ENCODE measurements at regions not wholly inside any gene's neighbourhood (a gene's known extent, or its start where the extent isn't known, plus 50 kb on each side); places are given as distances from the start of the nearest gene placed in this dataset.

DNA sequence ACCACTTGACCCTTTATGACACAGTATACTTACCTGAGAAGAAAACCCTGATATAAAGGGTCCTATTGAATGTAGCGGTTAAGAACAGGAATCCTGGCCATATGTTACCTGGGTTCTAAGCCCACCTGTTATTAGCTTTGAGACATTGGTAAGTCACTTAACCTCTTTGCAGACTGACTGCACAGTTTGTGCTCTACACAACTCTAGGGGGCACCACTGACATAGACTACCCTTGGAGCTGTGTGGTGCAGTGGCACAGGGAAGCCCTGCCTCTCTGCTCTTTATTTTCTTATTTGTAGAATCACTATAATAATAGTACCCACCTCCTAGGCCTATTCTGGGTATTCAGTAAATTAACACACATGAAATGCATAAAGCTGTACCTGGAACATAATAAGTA, 165.6 kb downstream of the C1orf94 start:
- ChIA-PET POLR2A (no interaction called here), CTCF (no interaction called here)
- 4% methylated on average over 1 of the region's 1 CpG for WGBS (ENCODE audit: missing lambda C conversion rate)
- Histone ChIP-seq H3K4me2 (no peak overlapping the region), H3K4me3 (no peak overlapping the region), H3K27ac (no peak overlapping the region), H3K4me1 (no peaks in the 10 kb centered on the region), H3K9me3 (no peaks in the 10 kb centered on the region)
- ATAC-seq, result no peak
- DNase-seq (ENCODE audit: low read depth in 1 of 2, low spot score in 1 of 2), result no peak
- TF ChIP-seq TP53 (CRISPR knock-in tag; IDR thresholded peaks at IDR 0.05) (no peak), RAD21 (conservative IDR thresholded peaks at IDR 0.05 in 1 of 2, IDR thresholded peaks at IDR 0.05 in 1 of 2) (no peak), JUN (IDR thresholded peaks at IDR 0.05) (no peak), ZSCAN20 (CRISPR knock-in tag; IDR thresholded peaks at IDR 0.05) (no peak), ZNF302 (CRISPR knock-in tag; IDR thresholded peaks at IDR 0.05) (no peak), SMC3 (IDR thresholded peaks at IDR 0.05) (no peak), JUNB (IDR thresholded peaks at IDR 0.05) (no peak), MAZ (IDR thresholded peaks at IDR 0.05; ENCODE audit: borderline replicate concordance, low read depth, low read length) (no peak), FOSL2 (IDR thresholded peaks at IDR 0.05) (no peak), FOSL2 (CRISPR knock-in tag; IDR thresholded peaks at IDR 0.05) (no peak), GATA3 (IDR thresholded peaks at IDR 0.05; ENCODE audit: borderline replicate concordance) (no peak), NR3C1 (IDR thresholded peaks at IDR 0.05) (no peak), NPAS2 (CRISPR knock-in tag; IDR thresholded peaks at IDR 0.05; ENCODE audit: borderline replicate concordance) (no peak), KDM5A (IDR thresholded peaks at IDR 0.05) (no peak), HOXA7 (CRISPR knock-in tag; IDR thresholded peaks at IDR 0.05) (no peak), HOXB13 (CRISPR knock-in tag; IDR thresholded peaks at IDR 0.05; ENCODE audit: low read depth) (no peak)
- TF ChIP-seq, protein P1, sequence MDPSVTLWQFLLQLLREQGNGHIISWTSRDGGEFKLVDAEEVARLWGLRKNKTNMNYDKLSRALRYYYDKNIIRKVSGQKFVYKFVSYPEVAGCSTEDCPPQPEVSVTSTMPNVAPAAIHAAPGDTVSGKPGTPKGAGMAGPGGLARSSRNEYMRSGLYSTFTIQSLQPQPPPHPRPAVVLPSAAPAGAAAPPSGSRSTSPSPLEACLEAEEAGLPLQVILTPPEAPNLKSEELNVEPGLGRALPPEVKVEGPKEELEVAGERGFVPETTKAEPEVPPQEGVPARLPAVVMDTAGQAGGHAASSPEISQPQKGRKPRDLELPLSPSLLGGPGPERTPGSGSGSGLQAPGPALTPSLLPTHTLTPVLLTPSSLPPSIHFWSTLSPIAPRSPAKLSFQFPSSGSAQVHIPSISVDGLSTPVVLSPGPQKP (IDR thresholded peaks at IDR 0.05; ENCODE audit: low read depth, low read length), result no peak
- TF ChIP-seq, protein P2, sequence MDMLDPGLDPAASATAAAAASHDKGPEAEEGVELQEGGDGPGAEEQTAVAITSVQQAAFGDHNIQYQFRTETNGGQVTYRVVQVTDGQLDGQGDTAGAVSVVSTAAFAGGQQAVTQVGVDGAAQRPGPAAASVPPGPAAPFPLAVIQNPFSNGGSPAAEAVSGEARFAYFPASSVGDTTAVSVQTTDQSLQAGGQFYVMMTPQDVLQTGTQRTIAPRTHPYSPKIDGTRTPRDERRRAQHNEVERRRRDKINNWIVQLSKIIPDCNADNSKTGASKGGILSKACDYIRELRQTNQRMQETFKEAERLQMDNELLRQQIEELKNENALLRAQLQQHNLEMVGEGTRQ (IDR thresholded peaks at IDR 0.05), result no peak
- FAIRE-seq, result no peak

DNA sequence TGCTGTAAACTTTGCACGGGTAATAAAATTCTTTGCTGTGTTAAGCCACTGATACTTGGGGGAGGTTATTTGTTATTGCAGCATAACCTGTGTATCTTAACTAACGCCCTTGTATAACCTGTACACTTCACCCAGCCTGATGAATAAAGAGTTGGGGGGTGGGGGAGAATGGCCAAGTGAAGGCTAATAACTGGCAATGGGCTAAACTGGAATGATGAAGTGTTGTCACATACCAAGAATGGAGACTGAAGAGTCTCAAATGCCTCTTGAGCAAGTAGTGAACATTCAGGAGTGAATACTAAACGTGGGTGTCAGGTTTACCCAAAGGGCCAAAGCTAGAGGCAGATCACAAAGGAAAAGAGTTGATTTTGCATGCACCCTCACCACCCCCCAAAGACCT, 169.4 kb downstream of the C1orf94 start:
- H3K9me3 ChIP-seq, result no peaks in the 10 kb centered on the region
- WGBS (ENCODE audit: missing lambda C conversion rate), result 3% methylated on average over 3 of the region's 3 CpGs
- H3K4me2 ChIP-seq, result no peak overlapping the region
- no peak for FAIRE-seq
- no peaks in the 10 kb centered on the region for H3K4me1 ChIP-seq
- ChIA-PET CTCF (no interaction called here), POLR2A (no interaction called here)
- no peak for DNase-seq (ENCODE audit: low read depth in 1 of 2, low spot score in 1 of 2)
- no peak overlapping the region for H3K27ac ChIP-seq
- ATAC-seq, result no peak
- no peak overlapping the region for H3K4me3 ChIP-seq
- TF ChIP-seq POLR2A (IDR thresholded peaks at IDR 0.05; ENCODE audit: low read length) (no peak), HOXB5 (CRISPR knock-in tag; IDR thresholded peaks at IDR 0.05) (no peak), MYC (IDR thresholded peaks at IDR 0.05; ENCODE audit: borderline replicate concordance, low read length) (no peak), CBX2 (IDR thresholded peaks at IDR 0.05; ENCODE audit: borderline replicate concordance, low read depth) (no peak), NPAS2 (CRISPR knock-in tag; IDR thresholded peaks at IDR 0.05; ENCODE audit: borderline replicate concordance) (no peak), MAFK (IDR thresholded peaks at IDR 0.05; ENCODE audit: partially characterized antibody) (no peak), RARB (CRISPR knock-in tag; IDR thresholded peaks at IDR 0.05) (no peak), RNF2 (IDR thresholded peaks at IDR 0.05; ENCODE audit: borderline replicate concordance, low read depth) (no peak), ESRRA (IDR thresholded peaks at IDR 0.05; ENCODE audit: borderline replicate concordance, low read length) (no peak), NFE2L2 (conservative IDR thresholded peaks at IDR 0.05; ENCODE audit: low read length) (no peak), TP53 (CRISPR knock-in tag; IDR thresholded peaks at IDR 0.05) (no peak), EHF (CRISPR knock-in tag; IDR thresholded peaks at IDR 0.05) (no peak), HOXB13 (CRISPR knock-in tag; IDR thresholded peaks at IDR 0.05; ENCODE audit: low read depth) (no peak)
- TF ChIP-seq, protein P3, sequence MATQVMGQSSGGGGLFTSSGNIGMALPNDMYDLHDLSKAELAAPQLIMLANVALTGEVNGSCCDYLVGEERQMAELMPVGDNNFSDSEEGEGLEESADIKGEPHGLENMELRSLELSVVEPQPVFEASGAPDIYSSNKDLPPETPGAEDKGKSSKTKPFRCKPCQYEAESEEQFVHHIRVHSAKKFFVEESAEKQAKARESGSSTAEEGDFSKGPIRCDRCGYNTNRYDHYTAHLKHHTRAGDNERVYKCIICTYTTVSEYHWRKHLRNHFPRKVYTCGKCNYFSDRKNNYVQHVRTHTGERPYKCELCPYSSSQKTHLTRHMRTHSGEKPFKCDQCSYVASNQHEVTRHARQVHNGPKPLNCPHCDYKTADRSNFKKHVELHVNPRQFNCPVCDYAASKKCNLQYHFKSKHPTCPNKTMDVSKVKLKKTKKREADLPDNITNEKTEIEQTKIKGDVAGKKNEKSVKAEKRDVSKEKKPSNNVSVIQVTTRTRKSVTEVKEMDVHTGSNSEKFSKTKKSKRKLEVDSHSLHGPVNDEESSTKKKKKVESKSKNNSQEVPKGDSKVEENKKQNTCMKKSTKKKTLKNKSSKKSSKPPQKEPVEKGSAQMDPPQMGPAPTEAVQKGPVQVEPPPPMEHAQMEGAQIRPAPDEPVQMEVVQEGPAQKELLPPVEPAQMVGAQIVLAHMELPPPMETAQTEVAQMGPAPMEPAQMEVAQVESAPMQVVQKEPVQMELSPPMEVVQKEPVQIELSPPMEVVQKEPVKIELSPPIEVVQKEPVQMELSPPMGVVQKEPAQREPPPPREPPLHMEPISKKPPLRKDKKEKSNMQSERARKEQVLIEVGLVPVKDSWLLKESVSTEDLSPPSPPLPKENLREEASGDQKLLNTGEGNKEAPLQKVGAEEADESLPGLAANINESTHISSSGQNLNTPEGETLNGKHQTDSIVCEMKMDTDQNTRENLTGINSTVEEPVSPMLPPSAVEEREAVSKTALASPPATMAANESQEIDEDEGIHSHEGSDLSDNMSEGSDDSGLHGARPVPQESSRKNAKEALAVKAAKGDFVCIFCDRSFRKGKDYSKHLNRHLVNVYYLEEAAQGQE (IDR thresholded peaks at IDR 0.05), result no peak
- TF ChIP-seq, protein P4, sequence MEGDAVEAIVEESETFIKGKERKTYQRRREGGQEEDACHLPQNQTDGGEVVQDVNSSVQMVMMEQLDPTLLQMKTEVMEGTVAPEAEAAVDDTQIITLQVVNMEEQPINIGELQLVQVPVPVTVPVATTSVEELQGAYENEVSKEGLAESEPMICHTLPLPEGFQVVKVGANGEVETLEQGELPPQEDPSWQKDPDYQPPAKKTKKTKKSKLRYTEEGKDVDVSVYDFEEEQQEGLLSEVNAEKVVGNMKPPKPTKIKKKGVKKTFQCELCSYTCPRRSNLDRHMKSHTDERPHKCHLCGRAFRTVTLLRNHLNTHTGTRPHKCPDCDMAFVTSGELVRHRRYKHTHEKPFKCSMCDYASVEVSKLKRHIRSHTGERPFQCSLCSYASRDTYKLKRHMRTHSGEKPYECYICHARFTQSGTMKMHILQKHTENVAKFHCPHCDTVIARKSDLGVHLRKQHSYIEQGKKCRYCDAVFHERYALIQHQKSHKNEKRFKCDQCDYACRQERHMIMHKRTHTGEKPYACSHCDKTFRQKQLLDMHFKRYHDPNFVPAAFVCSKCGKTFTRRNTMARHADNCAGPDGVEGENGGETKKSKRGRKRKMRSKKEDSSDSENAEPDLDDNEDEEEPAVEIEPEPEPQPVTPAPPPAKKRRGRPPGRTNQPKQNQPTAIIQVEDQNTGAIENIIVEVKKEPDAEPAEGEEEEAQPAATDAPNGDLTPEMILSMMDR (IDR thresholded peaks at IDR 0.05), result no peak
- TF ChIP-seq, protein P5, sequence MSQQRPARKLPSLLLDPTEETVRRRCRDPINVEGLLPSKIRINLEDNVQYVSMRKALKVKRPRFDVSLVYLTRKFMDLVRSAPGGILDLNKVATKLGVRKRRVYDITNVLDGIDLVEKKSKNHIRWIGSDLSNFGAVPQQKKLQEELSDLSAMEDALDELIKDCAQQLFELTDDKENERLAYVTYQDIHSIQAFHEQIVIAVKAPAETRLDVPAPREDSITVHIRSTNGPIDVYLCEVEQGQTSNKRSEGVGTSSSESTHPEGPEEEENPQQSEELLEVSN (IDR thresholded peaks at IDR 0.05; ENCODE audit: borderline replicate concordance, low read depth), result no peak
- TF ChIP-seq, protein P1 (IDR thresholded peaks at IDR 0.05; ENCODE audit: low read depth, low read length), result no peak
